ENCODE measurements at regions not wholly inside any gene's neighbourhood (a gene's known extent, or its start where the extent isn't known, plus 50 kb on each side); places are given as distances from the start of the nearest gene placed in this dataset.

DNA sequence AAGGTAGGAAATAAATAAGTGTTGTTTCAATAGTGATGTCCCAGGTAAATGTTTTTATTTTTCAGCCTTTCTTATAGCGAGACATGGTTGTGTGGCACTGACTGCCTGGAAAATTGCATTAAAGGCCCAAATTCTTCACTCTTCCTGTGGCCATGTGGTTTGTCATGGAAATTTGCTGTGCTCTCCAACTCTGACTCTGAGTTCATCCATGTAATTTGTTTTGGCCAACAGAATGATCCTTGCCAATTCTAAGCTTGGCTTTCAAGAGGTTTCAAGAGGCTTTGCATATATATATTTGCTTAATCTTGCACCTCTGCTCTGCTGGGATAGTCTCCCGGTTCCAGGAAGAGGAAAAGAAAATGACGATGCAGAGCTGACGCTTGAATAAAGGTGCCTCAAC is 107.5 kb upstream of the ARHGEF26 start:
- TF ChIP-seq, protein P1, sequence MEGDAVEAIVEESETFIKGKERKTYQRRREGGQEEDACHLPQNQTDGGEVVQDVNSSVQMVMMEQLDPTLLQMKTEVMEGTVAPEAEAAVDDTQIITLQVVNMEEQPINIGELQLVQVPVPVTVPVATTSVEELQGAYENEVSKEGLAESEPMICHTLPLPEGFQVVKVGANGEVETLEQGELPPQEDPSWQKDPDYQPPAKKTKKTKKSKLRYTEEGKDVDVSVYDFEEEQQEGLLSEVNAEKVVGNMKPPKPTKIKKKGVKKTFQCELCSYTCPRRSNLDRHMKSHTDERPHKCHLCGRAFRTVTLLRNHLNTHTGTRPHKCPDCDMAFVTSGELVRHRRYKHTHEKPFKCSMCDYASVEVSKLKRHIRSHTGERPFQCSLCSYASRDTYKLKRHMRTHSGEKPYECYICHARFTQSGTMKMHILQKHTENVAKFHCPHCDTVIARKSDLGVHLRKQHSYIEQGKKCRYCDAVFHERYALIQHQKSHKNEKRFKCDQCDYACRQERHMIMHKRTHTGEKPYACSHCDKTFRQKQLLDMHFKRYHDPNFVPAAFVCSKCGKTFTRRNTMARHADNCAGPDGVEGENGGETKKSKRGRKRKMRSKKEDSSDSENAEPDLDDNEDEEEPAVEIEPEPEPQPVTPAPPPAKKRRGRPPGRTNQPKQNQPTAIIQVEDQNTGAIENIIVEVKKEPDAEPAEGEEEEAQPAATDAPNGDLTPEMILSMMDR (IDR thresholded peaks at IDR 0.05) = no peak
- TF ChIP-seq POLR2A (IDR thresholded peaks at IDR 0.05) = no peak

Data from heart left ventricle (tissue), 13 donors.